Fibroblast of villous mesenchyme (primary cell): ENCODE measurements at regions not wholly inside any gene's neighbourhood (a gene's known extent, or its start where the extent isn't known, plus 50 kb on each side); places are given as distances from the start of the nearest gene placed in this dataset.
"Not testable (repeated sequence)": the region's sequence is repeated elsewhere in the genome, so short reads cannot be mapped to it uniquely, and the experiment has no call there.

Experiments used
- DNase-seq: peaks from one replicate; pipeline ENCODE4 v3.0.0-alpha.2; 2010; ENCODE audit warnings: low read depth
- H3K4me3 ChIP-seq: 2 replicates; pipeline ENCODE4 v1.5.1; 2011; ENCODE audit warnings: low read depth, mild to moderate bottlenecking, low read length
- TF ChIP-seq, protein P1 (sequence below): IDR thresholded peaks from 2 replicates; pipeline ENCODE4 v1.5.1; 2012; ENCODE audit warnings: low read depth, mild to moderate bottlenecking, low read length; ENCODE audit not compliant: insufficient read depth

DNA sequence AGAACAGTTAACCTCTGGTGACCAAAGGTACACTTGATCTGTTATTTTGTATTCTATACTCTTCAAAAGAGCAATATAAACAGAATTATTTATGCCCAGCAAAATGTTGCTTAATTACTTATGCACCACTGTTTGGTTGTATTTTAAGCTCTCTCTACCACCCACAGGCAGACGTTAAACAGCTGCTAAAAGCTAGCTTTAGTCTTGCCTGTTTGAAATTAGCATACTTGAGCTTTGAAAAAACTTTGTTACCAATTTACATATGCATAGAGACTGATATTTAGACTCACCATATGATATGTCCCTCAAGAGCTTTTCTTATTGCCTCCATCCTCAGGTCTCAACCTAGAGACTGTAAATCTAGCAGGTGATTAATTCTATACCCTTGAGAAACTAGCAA, 426.9 kb downstream of the NR4A2 start:
- no peak for DNase-seq
- TF ChIP-seq, protein P1, sequence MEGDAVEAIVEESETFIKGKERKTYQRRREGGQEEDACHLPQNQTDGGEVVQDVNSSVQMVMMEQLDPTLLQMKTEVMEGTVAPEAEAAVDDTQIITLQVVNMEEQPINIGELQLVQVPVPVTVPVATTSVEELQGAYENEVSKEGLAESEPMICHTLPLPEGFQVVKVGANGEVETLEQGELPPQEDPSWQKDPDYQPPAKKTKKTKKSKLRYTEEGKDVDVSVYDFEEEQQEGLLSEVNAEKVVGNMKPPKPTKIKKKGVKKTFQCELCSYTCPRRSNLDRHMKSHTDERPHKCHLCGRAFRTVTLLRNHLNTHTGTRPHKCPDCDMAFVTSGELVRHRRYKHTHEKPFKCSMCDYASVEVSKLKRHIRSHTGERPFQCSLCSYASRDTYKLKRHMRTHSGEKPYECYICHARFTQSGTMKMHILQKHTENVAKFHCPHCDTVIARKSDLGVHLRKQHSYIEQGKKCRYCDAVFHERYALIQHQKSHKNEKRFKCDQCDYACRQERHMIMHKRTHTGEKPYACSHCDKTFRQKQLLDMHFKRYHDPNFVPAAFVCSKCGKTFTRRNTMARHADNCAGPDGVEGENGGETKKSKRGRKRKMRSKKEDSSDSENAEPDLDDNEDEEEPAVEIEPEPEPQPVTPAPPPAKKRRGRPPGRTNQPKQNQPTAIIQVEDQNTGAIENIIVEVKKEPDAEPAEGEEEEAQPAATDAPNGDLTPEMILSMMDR: no peak
- H3K4me3 ChIP-seq: no peak overlapping the region

DNA sequence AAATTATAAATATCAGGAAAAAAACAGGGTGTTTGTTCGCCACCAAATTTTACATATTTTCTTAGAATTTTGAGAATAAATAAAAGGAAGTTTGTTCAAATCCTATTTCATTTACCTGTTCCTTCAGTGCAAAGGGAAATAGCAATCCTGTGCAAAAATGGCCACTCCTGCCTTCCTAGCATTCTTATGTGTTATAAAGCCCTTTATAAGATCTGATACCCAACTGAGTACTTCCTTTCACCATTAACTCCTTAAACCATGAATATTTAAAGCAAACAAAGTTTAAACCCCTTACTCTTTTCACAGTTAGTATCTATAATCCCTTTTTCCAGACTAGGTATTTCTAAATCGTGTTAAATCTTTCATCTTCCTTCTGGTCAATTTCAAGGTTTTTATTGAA, 427.8 kb downstream of the NR4A2 start:
- TF ChIP-seq, protein P1: no peak
- no peak for DNase-seq
- no peak overlapping the region for H3K4me3 ChIP-seq

DNA sequence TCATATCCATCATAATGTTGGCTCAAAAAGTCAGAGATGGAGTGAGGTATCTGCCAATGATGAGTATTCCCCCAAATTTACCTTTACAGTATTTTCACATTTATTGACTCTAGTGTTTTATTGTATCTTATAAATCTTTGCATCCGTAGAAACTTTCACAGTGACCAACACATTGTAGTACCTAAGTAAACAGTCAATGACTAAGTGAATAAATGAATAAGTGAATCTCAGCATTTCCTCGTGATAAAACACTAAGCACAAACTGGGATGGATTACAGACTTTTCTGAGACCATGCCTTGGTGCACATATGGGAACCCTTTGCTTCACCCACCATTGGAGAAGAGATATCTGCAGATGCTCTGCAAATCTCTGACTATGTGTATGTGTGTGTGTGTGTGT, 429.9 kb downstream of the NR4A2 start:
- DNase-seq: no peak
- H3K4me3 ChIP-seq: no peak overlapping the region
- TF ChIP-seq, protein P1: no peak

DNA sequence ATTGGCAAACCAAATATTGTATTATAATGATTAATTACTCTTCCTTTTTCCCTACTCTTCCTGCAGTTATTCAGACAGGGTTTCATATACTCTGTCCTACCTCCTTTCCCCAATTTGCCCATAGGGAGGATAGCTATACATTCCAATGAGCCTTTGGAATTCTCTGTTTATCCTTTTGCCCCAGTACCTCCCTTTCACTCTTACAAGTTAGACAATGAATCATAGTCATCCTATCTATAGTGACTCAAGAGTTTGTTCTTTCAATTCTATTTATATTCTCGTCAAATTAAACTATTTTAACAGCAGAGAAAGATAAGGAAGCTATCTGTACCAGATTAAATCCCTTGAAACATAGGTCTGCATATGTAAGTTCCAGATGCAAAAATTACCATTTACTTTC, 437.5 kb downstream of the NR4A2 start:
- H3K4me3 ChIP-seq: no peak overlapping the region
- TF ChIP-seq, protein P1: no peak
- no peak for DNase-seq

DNA sequence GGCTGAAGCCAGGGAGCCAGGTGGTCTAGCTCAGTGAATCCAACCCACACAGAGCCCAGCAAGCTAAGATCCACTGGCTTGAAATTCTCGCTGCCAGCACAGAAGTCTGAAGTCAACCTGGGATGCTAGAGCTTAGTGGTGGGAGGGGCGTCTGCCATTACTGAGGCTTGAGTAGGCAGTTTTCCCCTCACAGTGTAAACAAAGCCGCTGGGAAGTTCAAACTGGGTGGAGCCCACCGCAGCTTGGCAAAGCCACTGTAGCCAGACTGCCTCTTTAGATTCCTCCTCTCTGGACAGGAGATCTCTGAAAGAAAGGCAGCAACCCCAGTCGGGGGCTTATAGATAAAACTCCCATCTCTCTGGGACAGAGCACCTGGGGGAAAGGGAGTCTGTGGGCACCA, 452.1 kb downstream of the NR4A2 start:
- not testable (repeated sequence) for H3K4me3 ChIP-seq, DNase-seq

DNA sequence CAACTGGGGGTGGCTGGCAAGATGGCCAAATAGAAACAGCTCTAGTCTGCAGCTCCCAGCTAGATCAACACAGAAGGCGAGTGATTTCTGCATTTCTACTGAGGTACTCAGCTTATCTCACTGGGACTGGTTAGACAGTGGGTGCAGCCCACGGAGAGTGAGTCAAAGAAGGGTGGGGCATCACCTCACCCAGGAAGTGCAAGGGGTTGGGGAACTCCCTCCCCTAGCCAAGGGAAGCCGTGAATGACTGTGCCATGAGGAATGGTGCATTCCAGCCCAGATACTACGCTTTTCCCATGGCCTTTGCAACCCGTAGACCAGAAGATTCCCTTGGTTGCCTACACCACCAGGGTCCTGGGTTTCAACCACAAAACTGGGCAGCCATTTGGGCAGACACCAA, 452.6 kb downstream of the NR4A2 start:
- DNase-seq: peak; percentile 6
- not testable (repeated sequence) for H3K4me3 ChIP-seq

DNA sequence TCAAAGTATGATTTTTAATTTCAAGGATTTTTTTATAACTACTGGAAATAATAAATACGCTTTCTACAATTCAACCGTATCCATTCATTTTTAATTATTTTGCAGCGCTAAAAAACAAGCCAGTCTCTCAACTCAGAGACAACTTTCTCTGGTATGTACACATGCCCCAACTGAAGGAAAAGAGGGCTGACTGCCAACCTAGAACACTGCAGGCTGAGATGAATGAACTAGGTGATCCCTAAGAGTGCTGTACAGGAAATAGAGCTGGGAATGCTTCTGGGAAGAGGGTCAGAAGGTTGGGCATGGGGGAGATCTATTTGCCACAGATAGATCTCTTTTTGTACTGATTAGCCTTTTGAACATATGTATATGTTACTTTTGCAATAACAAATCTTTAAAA, 460.1 kb downstream of the NR4A2 start:
- TF ChIP-seq, protein P1: no peak
- H3K4me3 ChIP-seq: no peak overlapping the region
- no peak for DNase-seq

DNA sequence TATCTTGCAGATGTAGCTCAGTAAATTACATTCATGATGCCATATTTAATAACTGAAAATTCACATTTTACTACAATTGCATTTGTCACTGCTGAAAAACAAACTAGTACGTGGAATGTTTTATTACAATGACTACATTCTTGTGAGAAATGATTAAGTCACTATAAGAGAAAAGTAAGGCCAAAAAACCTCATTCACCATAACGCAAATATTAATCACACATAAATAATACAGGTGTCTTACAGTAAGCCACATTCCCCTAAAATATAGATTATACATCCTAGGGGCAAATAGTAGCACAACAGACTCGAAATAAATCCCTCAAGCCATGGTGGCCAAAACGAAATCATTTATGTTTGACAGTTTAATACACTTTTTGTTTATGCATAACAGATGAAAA, 460.6 kb downstream of the NR4A2 start:
- no peak for DNase-seq
- TF ChIP-seq, protein P1: no peak
- no peak overlapping the region for H3K4me3 ChIP-seq
